ENCODE measurements at regions not wholly inside any gene's neighbourhood (a gene's known extent, or its start where the extent isn't known, plus 50 kb on each side); places are given as distances from the start of the nearest gene placed in this dataset.

DNA sequence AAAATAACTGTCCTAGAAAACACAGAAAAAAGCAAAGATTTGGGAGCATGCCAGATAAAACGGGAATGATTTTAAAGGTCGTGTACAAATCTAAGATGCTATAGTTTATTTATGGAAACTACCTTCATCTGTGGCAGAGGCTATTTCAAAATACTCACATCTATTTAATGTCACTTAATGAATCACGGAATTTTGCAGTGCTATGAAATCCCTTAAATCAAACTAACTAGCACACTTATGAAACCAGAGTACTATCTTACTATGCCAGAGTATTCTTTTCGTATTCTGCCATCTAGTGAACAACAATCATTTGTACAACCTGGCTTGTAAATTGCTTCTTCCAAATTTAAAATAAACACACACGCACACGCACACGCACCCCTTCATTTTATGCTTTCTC lies 77.9 kb upstream of the BMP5 start:
- Histone ChIP-seq H3K27me3 (ENCODE audit: low read length) (no peaks in the 10 kb centered on the region), H3K9me2 (replicated peaks; ENCODE audit: low read length) (no peaks in the 10 kb centered on the region), H3K9ac (ENCODE audit: low read length) (no peak overlapping the region), H3K79me2 (ENCODE audit: low read length) (no peaks in the 10 kb centered on the region), H2AFZ (ENCODE audit: low read length) (peak overlapping the region; percentile 40; the same call in 1 of the 2 replicates), H4K20me1 (ENCODE audit: low read length) (no peaks in the 10 kb centered on the region), H3K4me1 (ENCODE audit: insufficient read depth, low read length) (no peaks in the 10 kb centered on the region), H3K9me3 (ENCODE audit: low read length) (no peaks in the 10 kb centered on the region), H3K36me3 (ENCODE audit: low read depth, low read length) (no peaks in the 10 kb centered on the region), H3K4me2 (ENCODE audit: low read length) (peak overlapping the region; percentile 64), H3K27ac (ENCODE audit: low read length) (no peak overlapping the region), H3F3A (ENCODE audit: low read length, unreplicated experiment) (no peaks in the 10 kb centered on the region), H3K4me3 (ENCODE audit: low read length) (peak overlapping the region; percentile 36; the same call in 1 of the 2 replicates)
- POLR2A ChIA-PET (ENCODE audit: unreplicated experiment): no interaction called here
- ATAC-seq (peak; percentile 92), DNase-seq (peak; percentile 76)
- CTCF ChIA-PET: no interaction called here
- BruUV-seq (replicated peaks): no TSS peak
- intact Hi-C loops (cut with micrococcal nuclease): loop anchor here (1.0 kb wide), 3 partner anchors 67 to 677 kb away; no protein-coding TSS in a partner anchor
- TF ChIP-seq EZH2phosphoT487 (IDR thresholded peaks at IDR 0.05; ENCODE audit: borderline replicate concordance, low read length): no peak
- TF ChIP-seq, protein P1, sequence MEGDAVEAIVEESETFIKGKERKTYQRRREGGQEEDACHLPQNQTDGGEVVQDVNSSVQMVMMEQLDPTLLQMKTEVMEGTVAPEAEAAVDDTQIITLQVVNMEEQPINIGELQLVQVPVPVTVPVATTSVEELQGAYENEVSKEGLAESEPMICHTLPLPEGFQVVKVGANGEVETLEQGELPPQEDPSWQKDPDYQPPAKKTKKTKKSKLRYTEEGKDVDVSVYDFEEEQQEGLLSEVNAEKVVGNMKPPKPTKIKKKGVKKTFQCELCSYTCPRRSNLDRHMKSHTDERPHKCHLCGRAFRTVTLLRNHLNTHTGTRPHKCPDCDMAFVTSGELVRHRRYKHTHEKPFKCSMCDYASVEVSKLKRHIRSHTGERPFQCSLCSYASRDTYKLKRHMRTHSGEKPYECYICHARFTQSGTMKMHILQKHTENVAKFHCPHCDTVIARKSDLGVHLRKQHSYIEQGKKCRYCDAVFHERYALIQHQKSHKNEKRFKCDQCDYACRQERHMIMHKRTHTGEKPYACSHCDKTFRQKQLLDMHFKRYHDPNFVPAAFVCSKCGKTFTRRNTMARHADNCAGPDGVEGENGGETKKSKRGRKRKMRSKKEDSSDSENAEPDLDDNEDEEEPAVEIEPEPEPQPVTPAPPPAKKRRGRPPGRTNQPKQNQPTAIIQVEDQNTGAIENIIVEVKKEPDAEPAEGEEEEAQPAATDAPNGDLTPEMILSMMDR (conservative IDR thresholded peaks at IDR 0.05; ENCODE audit: low read depth, low read length): peak; percentile 80

DNA sequence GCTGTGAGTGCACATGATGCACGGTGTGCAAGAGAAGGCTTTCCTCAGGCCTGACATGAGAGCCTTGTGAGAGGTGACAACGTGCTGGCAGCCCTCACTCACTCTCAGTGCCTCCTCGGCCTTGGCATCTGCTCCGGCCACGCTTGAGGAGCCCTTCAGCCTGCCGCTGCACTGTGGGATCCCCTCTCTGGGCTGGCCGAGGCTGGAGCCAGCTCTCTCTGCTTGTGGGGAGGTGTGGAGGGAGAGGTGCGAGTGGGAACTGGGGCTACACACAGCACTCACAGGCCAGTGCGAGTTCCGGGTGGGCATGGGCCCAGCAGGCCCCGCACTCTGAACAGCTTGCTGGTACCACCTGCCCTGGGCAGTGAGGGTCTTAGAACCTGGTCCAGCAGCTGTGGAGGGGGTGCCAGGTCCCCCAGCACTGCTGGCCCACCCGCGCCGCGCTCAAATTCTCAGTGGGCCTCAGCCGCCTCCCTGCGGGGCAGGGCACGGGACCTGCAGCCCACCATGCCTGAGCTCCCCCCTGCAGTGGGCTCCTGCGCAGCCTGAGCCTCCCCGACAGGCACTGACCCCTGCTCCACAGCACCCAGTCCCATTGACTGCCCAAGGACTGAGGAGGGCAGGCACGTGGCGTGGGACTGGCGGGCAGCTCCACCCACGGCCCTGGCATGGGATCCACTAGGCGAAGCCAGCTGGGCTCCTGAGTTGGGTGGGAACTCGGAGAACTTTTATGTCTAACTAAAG lies 74.9 kb upstream of the BMP5 start:
- H2AFZ ChIP-seq (ENCODE audit: low read length): no peak overlapping the region
- ATAC-seq (no peak), DNase-seq (no peak)
- BruUV-seq (replicated peaks): no TSS peak
- ChIA-PET CTCF (interaction anchor here (0.6 kb wide), 1 partner anchor 673 kb away, joined by 3 read pairs; no protein-coding TSS in a partner anchor), POLR2A (ENCODE audit: unreplicated experiment) (no interaction called here)
- no peaks in the 10 kb centered on the region for H3K9me3 ChIP-seq (ENCODE audit: low read length)
- no peak overlapping the region for H3K4me3 ChIP-seq (ENCODE audit: low read length)
- H3K79me2 ChIP-seq (ENCODE audit: low read length): no peaks in the 10 kb centered on the region
- no peak overlapping the region for H3K4me2 ChIP-seq (ENCODE audit: low read length)
- no peaks in the 10 kb centered on the region for H3K36me3 ChIP-seq (ENCODE audit: low read depth, low read length)
- no peaks in the 10 kb centered on the region for H4K20me1 ChIP-seq (ENCODE audit: low read length)
- H3F3A ChIP-seq (ENCODE audit: low read length, unreplicated experiment): no peaks in the 10 kb centered on the region
- H3K27ac ChIP-seq (ENCODE audit: low read length): no peak overlapping the region
- intact Hi-C loops (cut with micrococcal nuclease): no loop called here
- H3K27me3 ChIP-seq (ENCODE audit: low read length): no peaks in the 10 kb centered on the region
- H3K4me1 ChIP-seq (ENCODE audit: insufficient read depth, low read length): no peaks in the 10 kb centered on the region
- no peak overlapping the region for H3K9ac ChIP-seq (ENCODE audit: low read length)
- TF ChIP-seq EZH2 (IDR thresholded peaks at IDR 0.05; ENCODE audit: low read length, unreplicated experiment): no peak
- no peak for TF ChIP-seq EZH2phosphoT487 (IDR thresholded peaks at IDR 0.05; ENCODE audit: borderline replicate concordance, low read length)
- TF ChIP-seq, protein P1 (conservative IDR thresholded peaks at IDR 0.05; ENCODE audit: low read depth, low read length): no peak
- H3K9me2 ChIP-seq (replicated peaks; ENCODE audit: low read length): no peaks in the 10 kb centered on the region

DNA sequence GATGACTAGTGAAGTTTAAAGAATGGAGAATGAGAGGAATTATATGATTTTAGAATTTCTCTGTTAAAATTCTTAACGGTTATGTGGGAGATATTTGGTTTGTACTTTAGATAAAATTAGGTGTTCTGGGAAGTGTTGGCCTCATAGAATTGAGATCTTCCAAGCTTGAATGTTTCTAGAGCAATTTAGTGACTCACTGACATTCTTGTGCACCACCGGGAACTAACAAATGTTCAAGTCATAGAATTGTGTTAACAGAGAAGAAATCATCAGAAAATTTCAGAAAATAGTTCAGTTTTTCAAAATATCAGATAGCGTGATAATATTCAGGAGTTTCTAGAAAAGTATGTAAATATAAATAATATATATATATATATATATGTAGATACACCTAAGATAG lies 67.9 kb upstream of the BMP5 start:
- H3K4me2 ChIP-seq (ENCODE audit: low read length): no peak overlapping the region
- H3K36me3 ChIP-seq (ENCODE audit: low read depth, low read length): no peaks in the 10 kb centered on the region
- H3K27me3 ChIP-seq (ENCODE audit: low read length): no peaks in the 10 kb centered on the region
- H3K27ac ChIP-seq (ENCODE audit: low read length): no peak overlapping the region
- TF ChIP-seq, protein P1 (conservative IDR thresholded peaks at IDR 0.05; ENCODE audit: low read depth, low read length): no peak
- TF ChIP-seq EZH2phosphoT487 (IDR thresholded peaks at IDR 0.05; ENCODE audit: borderline replicate concordance, low read length) (no peak), EZH2 (IDR thresholded peaks at IDR 0.05; ENCODE audit: low read length, unreplicated experiment) (no peak)
- POLR2A ChIA-PET (ENCODE audit: unreplicated experiment): no interaction called here
- H3K79me2 ChIP-seq (ENCODE audit: low read length): no peaks in the 10 kb centered on the region
- no peaks in the 10 kb centered on the region for H3K9me3 ChIP-seq (ENCODE audit: low read length)
- no peaks in the 10 kb centered on the region for H3K4me1 ChIP-seq (ENCODE audit: insufficient read depth, low read length)
- no peaks in the 10 kb centered on the region for H3F3A ChIP-seq (ENCODE audit: low read length, unreplicated experiment)
- H3K9ac ChIP-seq (ENCODE audit: low read length): no peak overlapping the region
- CTCF ChIA-PET: no interaction called here
- H2AFZ ChIP-seq (ENCODE audit: low read length): no peak overlapping the region
- H3K9me2 ChIP-seq (replicated peaks; ENCODE audit: low read length): no peaks in the 10 kb centered on the region
- DNase-seq: no peak
- H3K4me3 ChIP-seq (ENCODE audit: low read length): no peak overlapping the region
- intact Hi-C loops (cut with micrococcal nuclease): loop anchor here (5.0 kb wide), 1 partner anchor 326 kb away; no protein-coding TSS in a partner anchor
- no TSS peak for BruUV-seq (replicated peaks)
- H4K20me1 ChIP-seq (ENCODE audit: low read length): no peaks in the 10 kb centered on the region
- no peak for ATAC-seq
